Epithelial cell of proximal tubule (primary cell): ENCODE measurements at regions not wholly inside any gene's neighbourhood (a gene's known extent, or its start where the extent isn't known, plus 50 kb on each side); places are given as distances from the start of the nearest gene placed in this dataset.

Experiments used
- DNase-seq: peaks from one replicate; pipeline ENCODE4 v3.0.0-alpha.2; 2011; ENCODE audit warnings: low read depth
- H3K4me3 ChIP-seq: 2 replicates; pipeline ENCODE4 v1.5.1; 2011; ENCODE audit warnings: low read depth, mild to moderate bottlenecking, low read length
- CTCF ChIP-seq: conservative IDR thresholded peaks from 2 replicates; pipeline ENCODE4 v1.5.1; 2012; ENCODE audit warnings: low read depth, mild to moderate bottlenecking, low read length

DNA sequence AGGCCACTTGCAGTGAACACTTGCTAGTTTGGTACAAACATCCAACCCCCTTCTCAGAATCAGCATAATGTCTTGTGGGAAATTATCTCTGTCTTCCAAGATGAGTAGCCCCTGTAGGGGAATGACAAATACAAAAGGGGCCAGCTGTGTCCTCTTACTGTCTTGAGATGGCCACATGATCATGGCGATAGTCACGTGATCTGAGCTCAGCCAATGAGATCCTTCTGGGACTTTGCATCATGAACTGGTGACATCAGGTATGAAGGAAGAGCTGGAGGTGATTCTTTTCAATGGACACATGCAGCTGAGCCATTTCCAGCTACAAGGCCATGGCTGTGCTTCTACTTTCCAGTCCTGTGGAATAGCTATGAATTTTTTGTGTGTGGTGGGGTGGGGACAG is 206.3 kb downstream of the IRX1 start:
- TF ChIP-seq CTCF, result no peak
- no peak overlapping the region for H3K4me3 ChIP-seq
- no peak for DNase-seq

- no peak for TF ChIP-seq CTCF
- H3K4me3 ChIP-seq, result no peak overlapping the region
Observed at GRCh38 chr5:3809455-3809854, 213.8 kb downstream of the IRX1 start.

GRCh38 chr5:3811116-3811515 is 215.5 kb downstream of the IRX1 start:
- no peak for TF ChIP-seq CTCF
- H3K4me3 ChIP-seq, result no peak overlapping the region
- no peak for DNase-seq

More at GRCh38 chr5:3809455-3809854, 213.8 kb downstream of the IRX1 start:
- DNase-seq, result no peak

GRCh38 chr5:3818624-3819023 is 223.0 kb downstream of the IRX1 start:
- DNase-seq, result no peak
- no peak for TF ChIP-seq CTCF
- H3K4me3 ChIP-seq, result no peak overlapping the region

DNA sequence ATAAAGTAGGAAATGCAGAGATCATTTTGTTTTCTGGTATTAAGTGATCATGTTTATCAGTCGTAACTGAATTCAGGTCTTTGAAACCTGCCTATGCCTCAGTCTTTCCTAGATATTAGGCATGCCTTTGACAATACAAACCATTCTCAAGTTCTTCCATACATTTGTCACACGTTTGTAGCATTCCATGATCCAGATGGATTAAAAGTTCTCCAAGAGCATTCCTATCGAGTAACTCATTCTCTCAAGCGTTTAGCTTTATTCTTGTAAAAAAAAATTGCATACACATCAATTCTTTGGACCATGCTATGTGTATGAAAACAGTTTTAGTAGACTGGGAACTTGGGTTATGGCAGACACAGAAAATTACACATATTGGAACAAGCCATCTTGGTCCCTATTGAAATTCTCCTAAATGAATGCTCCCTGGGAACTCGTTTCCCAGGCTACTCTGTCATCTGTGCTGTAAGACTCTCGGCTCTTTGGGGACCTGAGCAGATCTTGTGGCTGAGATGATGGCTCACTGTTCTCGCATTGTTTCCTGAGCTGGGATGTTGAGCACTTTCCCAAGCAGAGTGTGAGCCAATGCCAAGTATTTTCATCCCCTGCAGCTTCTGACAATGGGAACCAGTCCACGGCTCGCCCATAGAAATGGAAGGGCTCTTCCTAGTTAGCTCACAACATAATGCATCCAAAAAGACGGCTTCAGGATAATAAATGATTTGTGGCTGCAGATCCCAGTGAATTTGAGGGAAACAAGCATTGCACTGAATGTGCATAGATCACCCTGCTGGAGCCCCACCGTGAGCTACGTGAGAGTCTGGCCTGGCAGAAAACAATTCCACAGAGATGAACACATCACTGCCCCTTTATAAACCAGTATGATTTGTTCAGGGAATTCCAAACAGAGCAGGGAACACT is 230.2 kb downstream of the IRX1 start:
- no peak for DNase-seq
- no peak overlapping the region for H3K4me3 ChIP-seq
- no peak for TF ChIP-seq CTCF

- no peak overlapping the region for H3K4me3 ChIP-seq
- no peak for DNase-seq
- TF ChIP-seq CTCF, result no peak
Observed at GRCh38 chr5:3827624-3828023, 232.0 kb downstream of the IRX1 start.

GRCh38 chr5:3828761-3829160 is 233.1 kb downstream of the IRX1 start:
- no peak for TF ChIP-seq CTCF

More at GRCh38 chr5:3828761-3829160, 233.1 kb downstream of the IRX1 start:
- DNase-seq, result no peak
- no peak overlapping the region for H3K4me3 ChIP-seq
